Endothelial cell of hepatic sinusoid (primary cell): ENCODE measurements at regions not wholly inside any gene's neighbourhood (a gene's known extent, or its start where the extent isn't known, plus 50 kb on each side); places are given as distances from the start of the nearest gene placed in this dataset.
"Not testable (repeated sequence)": the region's sequence is repeated elsewhere in the genome, so short reads cannot be mapped to it uniquely, and the experiment has no call there.

Experiments used
- in situ Hi-C: cut with HindIII; loops from 2 replicates; pipeline ENCODE4 v1.10.0; 2017; ENCODE audit warnings: low sequenced_read_pairs

DNA sequence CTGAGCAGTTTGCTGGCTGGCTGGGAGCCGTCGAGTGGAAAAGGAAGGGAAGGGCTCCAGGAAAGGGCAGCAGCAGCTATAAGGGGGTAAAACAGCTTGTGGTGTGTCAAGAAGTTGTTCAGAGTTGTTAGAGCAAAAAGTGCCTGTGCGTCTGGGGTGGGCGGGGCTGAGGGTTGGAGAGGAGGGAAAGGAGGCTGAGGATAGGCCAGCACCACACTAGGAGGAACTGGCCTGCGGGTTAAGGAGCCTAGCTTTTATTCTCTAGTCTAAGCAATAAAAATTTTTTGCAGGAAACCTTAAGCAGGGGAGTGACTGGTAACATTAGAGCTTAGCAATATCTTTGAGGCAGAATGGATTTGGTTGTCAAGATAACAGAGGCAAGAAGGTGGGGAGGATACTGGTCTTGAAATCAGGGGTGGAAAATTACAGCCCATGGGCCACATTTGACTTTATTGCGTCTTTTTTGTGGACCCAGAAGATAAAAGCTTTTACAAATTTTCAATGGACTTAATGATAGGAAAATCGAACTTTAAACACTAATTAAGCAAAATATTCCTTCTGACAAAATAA is 134.5 kb upstream of the AADACL2 start:
- in situ Hi-C loops, result no loop called here

- in situ Hi-C loops, result no loop called here
These were observed 136.1 kb upstream of the IGSF10 start for GRCh38 chr3:151596940-151597339.

DNA sequence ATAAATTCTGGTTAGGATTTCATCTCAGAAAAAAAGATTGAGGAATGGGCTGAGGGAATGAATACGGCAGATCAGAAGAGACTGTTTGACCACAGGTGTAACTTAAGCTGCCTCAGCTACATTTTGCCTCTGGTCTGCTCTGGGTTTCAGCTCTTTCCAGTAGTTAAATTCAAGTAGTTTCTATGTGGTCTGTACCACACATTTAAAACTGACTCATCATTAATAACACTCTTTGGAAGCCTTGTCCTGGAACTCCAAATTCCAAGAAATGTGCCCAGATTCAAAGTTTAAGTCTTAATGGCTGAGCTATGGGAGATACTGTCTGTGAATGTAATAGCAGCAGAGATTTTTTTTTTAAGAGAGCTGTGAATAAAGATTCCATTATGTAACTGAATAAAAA is 133.1 kb upstream of the IGSF10 start:
- in situ Hi-C loops, result no loop called here

- in situ Hi-C loops, result no loop called here
These were observed 131.4 kb upstream of the IGSF10 start for GRCh38 chr3:151592287-151592686.

DNA sequence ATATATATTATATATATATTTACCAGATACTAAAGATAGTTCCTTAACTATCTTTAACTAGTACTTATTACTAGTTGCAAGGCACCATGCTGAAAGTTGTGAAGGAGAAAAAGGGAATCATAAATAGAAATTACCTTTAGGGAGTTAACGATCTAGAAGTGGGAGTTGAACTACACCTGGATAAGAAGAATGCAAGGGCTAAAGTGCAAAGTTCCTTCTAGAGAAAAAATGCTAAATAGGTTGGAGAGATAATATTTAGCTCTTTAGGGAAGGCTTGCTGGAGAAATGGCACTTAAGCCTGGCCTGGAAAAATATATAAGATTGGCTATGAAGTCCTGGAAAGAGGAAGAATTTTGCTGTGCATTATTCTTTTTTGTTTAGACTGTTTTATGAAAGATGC is 130.6 kb upstream of the IGSF10 start:
- in situ Hi-C loops, result no loop called here

DNA sequence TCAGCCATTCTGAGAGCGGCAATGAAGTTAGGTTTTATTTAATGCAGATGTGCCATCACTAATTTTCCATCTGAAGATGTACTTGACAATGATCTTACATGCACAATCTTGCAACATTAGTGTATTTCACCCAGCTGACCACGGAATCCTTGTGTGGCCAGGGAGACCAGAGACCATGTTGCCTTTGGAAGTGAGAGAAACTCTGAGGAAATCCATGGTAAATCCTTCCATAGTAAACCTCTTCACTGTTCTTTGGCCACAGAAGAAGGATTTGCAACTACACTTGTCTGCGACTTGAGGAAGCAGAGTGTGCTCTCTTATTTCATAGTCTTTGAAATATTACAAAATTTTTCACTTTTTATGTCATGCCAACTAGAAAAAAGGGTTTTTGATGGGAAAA is 128.4 kb upstream of the IGSF10 start:
- in situ Hi-C loops, result no loop called here

DNA sequence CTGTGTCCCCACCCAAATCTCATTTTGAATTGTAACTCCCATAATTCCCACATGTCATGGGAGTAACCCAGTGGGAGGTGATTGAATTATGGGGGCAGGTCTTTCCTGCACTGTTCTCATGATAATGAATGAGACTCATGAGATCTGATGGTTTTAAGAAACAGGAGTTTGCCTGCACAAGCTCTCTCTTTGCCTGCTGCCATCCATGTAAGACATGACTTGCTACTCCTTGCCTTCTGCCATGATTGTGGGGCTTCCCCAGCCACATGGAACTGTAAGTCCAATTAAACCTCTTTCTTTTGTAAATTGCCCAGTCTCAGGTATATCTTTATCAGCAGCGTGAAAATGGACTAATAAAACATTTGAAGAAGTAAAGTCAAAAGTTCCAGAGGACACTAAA is 126.8 kb upstream of the IGSF10 start:
- in situ Hi-C loops, result not testable (repeated sequence)

GRCh38 chr3:151584566-151584965 is 123.7 kb upstream of the IGSF10 start:
- in situ Hi-C loops, result no loop called here

- in situ Hi-C loops, result no loop called here
These were observed 120.2 kb upstream of the IGSF10 start for GRCh38 chr3:151581035-151581434.

GRCh38 chr3:151580591-151580990 is 119.7 kb upstream of the IGSF10 start:
- in situ Hi-C loops, result no loop called here

GRCh38 chr3:151579571-151580270 is 118.9 kb upstream of the IGSF10 start:
- in situ Hi-C loops, result no loop called here

DNA sequence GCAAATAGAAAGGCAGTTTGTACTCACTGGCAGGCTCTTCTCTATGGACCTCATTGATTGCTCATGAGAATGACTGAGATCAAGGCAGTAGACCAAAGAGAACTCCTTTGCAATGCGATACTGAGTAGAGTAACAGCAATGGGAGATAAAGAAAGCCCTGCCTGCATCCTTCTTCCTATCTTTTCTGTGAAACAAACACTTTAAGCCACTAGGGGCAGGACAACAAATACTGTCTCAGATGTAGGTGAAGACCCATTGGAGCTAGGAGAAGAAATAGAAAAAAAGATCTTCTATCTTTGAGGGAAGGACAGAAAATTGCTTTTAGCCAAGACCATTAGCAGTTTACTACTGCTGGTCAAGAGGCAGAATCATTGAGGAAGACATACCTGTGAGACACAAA is 117.6 kb upstream of the IGSF10 start:
- in situ Hi-C loops, result no loop called here

- in situ Hi-C loops, result no loop called here
These were observed 115.8 kb upstream of the IGSF10 start for GRCh38 chr3:151576511-151577137.

DNA sequence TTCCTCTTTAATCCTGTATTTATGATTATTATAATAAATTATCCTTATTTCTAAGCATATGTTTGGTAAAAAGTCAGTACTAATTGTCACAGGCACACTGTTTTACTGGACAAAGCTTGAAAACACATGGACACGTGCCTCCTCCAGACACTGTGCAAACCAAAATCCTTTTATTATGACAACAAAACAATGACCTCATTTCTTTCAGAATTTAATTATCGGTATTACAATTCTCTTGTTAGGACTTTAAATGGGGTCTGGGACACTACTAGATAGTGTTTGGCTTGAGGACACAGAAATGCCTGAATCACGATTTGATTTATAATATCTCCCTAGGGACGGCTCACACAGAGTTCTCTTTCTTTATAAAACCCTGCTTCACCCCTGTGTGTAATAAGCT is 107.3 kb upstream of the IGSF10 start:
- in situ Hi-C loops, result no loop called here

DNA sequence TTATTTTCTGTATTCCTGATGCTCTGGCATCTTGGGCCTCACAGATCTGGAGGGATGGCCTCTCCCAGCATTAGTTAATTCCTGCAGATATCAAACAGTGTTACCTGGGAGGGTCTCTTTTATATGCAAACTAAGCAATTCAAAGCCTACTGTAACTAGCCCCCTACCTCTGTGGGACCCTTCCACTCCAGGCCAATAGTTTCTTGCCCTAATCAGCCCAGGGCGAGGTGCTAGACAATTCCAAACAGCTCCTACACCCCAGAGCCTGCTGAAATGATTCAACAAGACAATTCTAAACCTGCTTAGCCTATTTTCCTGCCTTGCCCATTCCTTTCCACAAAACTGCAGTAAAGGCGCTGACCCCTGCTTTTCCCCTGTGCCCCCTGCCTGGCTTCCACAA is 106.6 kb upstream of the IGSF10 start:
- in situ Hi-C loops, result no loop called here

DNA sequence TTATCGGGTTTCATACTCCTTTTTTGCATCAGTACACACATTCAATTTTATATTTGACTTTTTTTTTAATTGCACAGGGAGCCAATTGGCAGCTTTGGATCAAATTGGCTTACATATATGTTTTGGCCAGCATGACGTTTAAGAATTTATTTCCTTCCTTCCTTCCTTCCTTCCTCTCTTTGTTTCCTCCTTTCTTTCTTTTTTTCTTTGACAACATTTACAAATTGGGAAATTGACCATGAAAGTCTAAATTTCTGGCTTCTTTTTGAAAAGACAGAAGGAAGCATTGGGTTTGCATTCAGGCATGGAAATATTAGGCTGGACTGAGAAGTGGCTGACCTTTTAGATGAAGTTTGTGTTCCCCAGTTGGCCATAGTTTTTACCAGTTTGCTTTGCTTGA is 103.4 kb upstream of the IGSF10 start:
- in situ Hi-C loops, result no loop called here

- in situ Hi-C loops, result no loop called here
These were observed 102.4 kb upstream of the IGSF10 start for GRCh38 chr3:151563305-151563704.

- in situ Hi-C loops, result no loop called here
These were observed 102.0 kb upstream of the IGSF10 start for GRCh38 chr3:151562891-151563290.

DNA sequence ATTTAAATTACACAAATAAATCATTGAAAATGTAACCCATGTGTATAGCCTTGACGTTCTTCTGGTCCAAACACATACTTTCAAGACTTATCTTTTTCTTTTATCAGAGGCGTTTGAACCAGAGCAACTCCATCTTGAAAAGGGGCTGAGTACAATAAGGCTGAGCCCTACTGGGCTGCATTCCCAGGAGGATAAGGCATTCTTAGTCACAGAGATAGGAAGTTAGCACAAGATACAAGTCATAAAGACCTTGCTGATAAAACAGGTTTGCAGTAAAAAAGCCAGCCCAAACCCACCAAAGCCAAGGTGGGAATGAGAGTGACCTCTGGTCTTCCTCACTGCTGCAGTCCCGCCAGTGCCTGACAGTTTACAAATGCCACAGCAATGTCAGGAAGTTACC is 101.0 kb upstream of the IGSF10 start:
- in situ Hi-C loops, result no loop called here

GRCh38 chr3:151560738-151561137 is 99.9 kb upstream of the IGSF10 start:
- in situ Hi-C loops, result no loop called here

- in situ Hi-C loops, result no loop called here
These were observed 98.9 kb upstream of the IGSF10 start for GRCh38 chr3:151559736-151560135.

DNA sequence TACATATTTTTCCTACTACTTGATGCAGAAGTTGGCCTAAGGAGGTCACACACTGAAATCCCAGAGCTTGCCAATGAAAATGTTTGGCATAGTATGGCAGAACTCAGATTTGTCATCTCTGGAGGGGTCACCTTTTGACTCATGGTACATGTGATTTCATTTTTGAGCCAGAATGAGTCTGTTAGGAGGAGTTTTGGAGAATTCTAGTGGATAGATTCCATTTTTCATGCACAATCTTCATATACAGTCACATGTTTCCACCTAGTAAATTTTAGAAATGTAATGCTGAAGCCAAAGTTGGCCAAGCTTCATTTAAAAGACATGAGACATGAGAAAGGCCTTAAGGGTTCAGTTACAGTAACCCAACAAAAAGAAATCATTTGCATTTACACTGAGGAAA is 97.8 kb upstream of the IGSF10 start:
- in situ Hi-C loops, result no loop called here
